Gastroesophageal sphincter (tissue), 4 donors: ENCODE measurements at regions not wholly inside any gene's neighbourhood (a gene's known extent, or its start where the extent isn't known, plus 50 kb on each side); places are given as distances from the start of the nearest gene placed in this dataset.
"Not testable (repeated sequence)": the region's sequence is repeated elsewhere in the genome, so short reads cannot be mapped to it uniquely, and the experiment has no call there.

ENCODE experiments used
- ATAC-seq: fragments of 150-250 bp; one replicate; pipeline ENCODE4 v1.9.1; 2016; ENCODE audit warnings: mild to moderate bottlenecking, moderate library complexity
- H3K27ac ChIP-seq, 4 donors: fragments of 200-600 bp; sonication (generic) in 3 of 4; 1 replicate in 3 of 4; 2 replicates in 1 of 4; pipeline ENCODE4 v1.5.1; 2016 to 2019
- H3K27me3 ChIP-seq: fragments of 200-600 bp; sonication (generic); one replicate; pipeline ENCODE4 v1.5.1; 2019
- H3K36me3 ChIP-seq, 2 donors: fragments of 200-600 bp; sonication (generic); one replicate each; pipeline ENCODE4 v1.5.1; 2019; ENCODE audit warnings: control low read depth in 1 of 2
- H3K4me1 ChIP-seq, 3 donors: fragments of 200-600 bp; sonication (generic); 1 replicate in 2 of 3; 2 replicates in 1 of 3; pipeline ENCODE4 v1.5.1; 2016 to 2019; ENCODE audit warnings: control low read depth in 2 of 3
- H3K4me3 ChIP-seq, 2 donors: fragments of 200-600 bp; sonication (generic); one replicate each; pipeline ENCODE4 v1.5.1; 2019; ENCODE audit warnings: mild to moderate bottlenecking in 1 of 2, moderate library complexity in 1 of 2
- H3K9me3 ChIP-seq, 3 donors: fragments of 200-600 bp; sonication (generic); one replicate each; pipeline ENCODE4 v1.5.1; 2017 to 2019; ENCODE audit warnings: control low read depth in 2 of 3
- EP300 ChIP-seq: sonication (generic); formaldehyde crosslinking; IDR thresholded peaks from one replicate; pipeline ENCODE4 v1.6.1; 2017; ENCODE audit warnings: antibody characterized with exemption, mild to moderate bottlenecking
- POLR2A ChIP-seq, 2 donors: fragments of 450-650 bp; IDR thresholded peaks; one replicate each; pipeline ENCODE4 v1.6.1; 2017; ENCODE audit warnings: antibody characterized with exemption in 2 of 2, mild to moderate bottlenecking in 2 of 2, moderate library complexity in 1 of 2
- POLR2AphosphoS5 ChIP-seq: sonication (generic); formaldehyde crosslinking; IDR thresholded peaks from one replicate; pipeline ENCODE4 v1.6.1; 2017; ENCODE audit warnings: antibody characterized with exemption
- WGBS, 2 donors: methylation state at CpG; one replicate each; pipeline ENCODE4 v1.1.5; 2018; ENCODE audit warnings: low coverage in 1 of 2; 5-methylcytosine and 5-hydroxymethylcytosine counted together
- TF ChIP-seq, protein P1 (sequence below), 4 experiments: fragments of 200-600 bp in 2 of 4; fragments of 450-650 bp in 2 of 4; sonication (generic) in 1 of 4; IDR thresholded peaks; one replicate each; pipeline ENCODE4 v1.5.1; 2017 to 2019; ENCODE audit warnings: antibody characterized with exemption in 4 of 4, mild to moderate bottlenecking in 2 of 4, moderate library complexity in 2 of 4

DNA sequence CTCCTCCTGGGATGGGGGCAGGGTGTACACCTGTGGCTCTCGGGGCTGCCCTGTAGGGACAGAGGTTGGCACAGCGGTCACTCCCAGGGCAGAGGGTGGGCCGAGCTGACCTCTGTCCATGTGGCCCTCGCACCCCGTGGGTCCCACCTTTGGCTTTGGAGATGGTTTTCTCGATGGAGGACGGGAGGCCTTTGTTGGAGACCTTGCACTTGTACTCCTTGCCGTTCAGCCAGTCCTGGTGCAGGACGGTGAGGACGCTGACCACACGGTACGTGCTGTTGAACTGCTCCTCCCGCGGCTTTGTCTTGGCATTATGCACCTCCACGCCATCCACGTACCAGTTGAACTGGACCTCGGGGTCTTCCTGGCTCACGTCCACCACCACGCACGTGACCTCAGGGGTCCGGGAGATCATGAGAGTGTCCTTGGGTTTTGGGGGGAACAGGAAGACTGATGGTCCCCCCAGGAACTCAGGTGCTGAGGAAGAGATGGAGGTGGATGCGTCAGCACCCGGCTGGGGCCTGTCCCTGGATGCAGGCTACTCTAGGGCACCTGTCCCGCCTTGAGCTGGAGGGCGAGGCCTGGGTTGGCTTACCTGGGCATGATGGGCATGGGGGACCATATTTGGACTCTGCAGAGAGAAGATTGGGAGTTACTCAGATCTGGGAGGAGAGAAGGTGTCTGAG, 98.5 kb downstream of the TMEM121 start:
- H3K27me3 ChIP-seq, H3K36me3 ChIP-seq, H3K9me3 ChIP-seq, ATAC-seq, H3K4me3 ChIP-seq, H3K27ac ChIP-seq: not testable (repeated sequence)
- WGBS, 2 donors, result 94% methylated on average over 13 of the region's 25 CpGs; no CpG with 5 or more reads in 1 of the 2 donors
- H3K4me1 ChIP-seq, result peaks cover 0 to 23% (median 0%) of the 10 kb centered on the region in 3 donors

DNA sequence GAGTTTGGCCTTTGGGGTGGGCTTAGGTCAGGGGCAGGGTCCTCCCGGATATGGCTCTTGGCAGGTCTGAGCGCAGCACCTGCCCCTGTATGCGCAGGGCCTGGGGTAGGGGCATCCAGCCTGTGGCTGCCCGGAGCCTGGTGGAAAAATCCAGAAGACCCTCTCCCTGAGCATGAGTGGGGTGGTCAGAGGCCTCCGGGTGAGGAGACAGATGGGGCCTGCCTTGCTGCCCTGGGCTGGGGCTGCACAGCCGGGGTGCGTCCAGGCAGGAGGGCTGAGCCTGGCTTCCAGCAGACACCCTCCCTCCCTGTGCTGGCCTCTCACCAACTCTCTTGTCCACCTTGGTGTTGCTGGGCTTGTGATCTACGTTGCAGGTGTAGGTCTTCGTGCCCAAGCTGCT, 99.1 kb downstream of the TMEM121 start:
- peaks cover 0 to 23% (median 0%) of the 10 kb centered on the region in 3 donors for H3K4me1 ChIP-seq
- not testable (repeated sequence) for H3K4me3 ChIP-seq, H3K9me3 ChIP-seq, H3K36me3 ChIP-seq, H3K27ac ChIP-seq, H3K27me3 ChIP-seq, ATAC-seq
- 93% methylated on average over 3 of the region's 9 CpGs; no CpG with 5 or more reads in 1 of the 2 donors for WGBS, 2 donors

DNA sequence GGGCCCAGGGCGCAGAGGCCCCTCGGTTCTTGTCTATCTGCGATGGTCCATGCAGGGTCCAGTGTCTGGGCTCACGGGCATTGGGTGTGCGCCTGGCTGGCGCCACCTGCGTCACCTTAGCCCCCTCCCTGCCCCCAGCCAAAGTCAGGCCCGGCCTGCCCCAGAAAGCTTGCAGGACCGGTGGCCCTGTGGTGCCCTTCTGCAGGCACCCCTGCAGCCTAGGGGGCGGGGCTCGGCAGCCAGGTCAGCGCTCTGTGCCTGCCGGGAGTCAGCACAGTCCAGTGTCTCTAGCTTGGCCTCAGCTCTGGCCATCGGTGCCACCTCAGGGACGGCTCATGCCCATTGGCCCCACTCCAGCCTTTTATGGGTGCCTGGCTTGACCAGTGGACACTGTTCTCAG, 99.7 kb downstream of the TMEM121 start:
- WGBS, 2 donors, result no CpG with 5 or more reads among the region's 15 CpGs

DNA sequence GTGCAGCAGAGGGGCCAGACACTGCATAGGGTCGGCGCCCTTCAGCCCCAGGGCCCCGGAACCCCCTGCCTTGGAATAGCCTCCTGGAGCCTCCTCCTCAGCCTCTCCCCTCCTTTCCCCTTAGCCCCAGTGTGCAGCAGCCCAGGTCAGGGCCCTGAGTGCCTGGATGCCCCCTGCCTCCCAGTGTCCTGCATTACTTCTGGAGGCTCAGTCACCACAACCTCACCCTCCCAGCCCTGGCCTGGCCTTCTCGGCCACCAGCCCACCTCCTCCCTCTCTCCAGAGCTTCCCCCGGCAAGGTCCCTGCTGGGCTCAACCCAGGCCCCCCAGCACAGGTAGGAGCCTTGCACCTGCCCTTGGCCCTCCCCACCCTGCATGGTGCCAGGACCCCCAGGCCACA, 100.3 kb downstream of the TMEM121 start:
- H3K9me3 ChIP-seq, ATAC-seq, H3K4me3 ChIP-seq, H3K27me3 ChIP-seq, H3K36me3 ChIP-seq, H3K27ac ChIP-seq: not testable (repeated sequence)
- H3K4me1 ChIP-seq, result peaks cover 0 to 12% (median 0%) of the 10 kb centered on the region in 3 donors
- WGBS, 2 donors, result no CpG with 5 or more reads among the region's 5 CpGs

More for the DNA sequence above, 99.7 kb downstream of the TMEM121 start:
- not testable (repeated sequence) for ATAC-seq, H3K27me3 ChIP-seq, H3K9me3 ChIP-seq, H3K4me3 ChIP-seq, H3K27ac ChIP-seq, H3K36me3 ChIP-seq
- peaks cover 0 to 16% (median 0%) of the 10 kb centered on the region in 3 donors for H3K4me1 ChIP-seq

DNA sequence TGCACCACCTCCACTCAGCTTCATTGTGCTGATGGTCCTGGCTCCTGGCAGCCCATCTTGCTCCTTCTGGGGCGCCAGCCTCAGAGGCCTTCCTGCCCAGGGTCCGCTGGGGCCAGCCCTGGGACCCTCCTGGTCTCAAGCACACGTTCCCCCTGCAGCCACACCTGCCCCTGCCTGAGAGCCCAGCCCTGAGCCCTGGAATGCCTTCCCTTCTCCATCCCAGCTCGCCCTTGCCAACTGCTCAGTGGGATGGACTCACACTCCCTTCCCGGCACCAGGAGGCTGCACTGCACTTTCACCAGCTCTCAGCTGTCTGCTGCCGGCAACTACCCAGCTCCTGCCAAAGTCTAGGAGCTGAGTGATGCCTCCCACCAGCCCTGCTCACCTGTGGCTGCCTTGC, 100.9 kb downstream of the TMEM121 start:
- not testable (repeated sequence) for ATAC-seq

DNA sequence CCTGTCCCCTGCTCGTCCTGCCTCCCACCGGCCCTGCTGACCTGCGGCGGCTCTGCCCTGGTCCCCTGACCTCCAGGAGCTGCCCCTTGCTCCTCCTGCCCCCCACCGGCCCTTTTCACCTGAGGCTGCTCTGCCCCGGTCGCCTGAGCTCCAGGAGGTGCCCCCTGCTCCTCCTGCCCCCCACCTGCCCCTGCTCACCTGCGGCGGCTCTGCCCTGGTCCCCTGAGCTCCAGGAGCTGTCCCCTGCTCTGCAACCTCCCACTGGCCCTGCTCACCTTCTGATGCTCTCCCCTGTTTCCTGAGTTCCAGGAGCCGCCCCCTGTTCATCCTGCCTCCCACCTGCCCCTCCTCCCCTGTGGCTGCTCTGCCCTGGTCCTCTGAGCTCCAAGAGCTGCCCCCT, 101.3 kb downstream of the TMEM121 start:
- peaks cover 0 to 3% (median 0%) of the 10 kb centered on the region in 3 donors for H3K4me1 ChIP-seq
- H3K27me3 ChIP-seq, result peaks cover 5% of the 10 kb centered on the region
- H3K36me3 ChIP-seq, result no peaks in the 10 kb centered on the region
- H3K27ac ChIP-seq, result no peak overlapping the region
- no peak for ATAC-seq
- H3K4me3 ChIP-seq, result no peak overlapping the region
- H3K9me3 ChIP-seq, result peaks cover 0 to 20% (median 0%) of the 10 kb centered on the region in 3 donors
- TF ChIP-seq, protein P1, sequence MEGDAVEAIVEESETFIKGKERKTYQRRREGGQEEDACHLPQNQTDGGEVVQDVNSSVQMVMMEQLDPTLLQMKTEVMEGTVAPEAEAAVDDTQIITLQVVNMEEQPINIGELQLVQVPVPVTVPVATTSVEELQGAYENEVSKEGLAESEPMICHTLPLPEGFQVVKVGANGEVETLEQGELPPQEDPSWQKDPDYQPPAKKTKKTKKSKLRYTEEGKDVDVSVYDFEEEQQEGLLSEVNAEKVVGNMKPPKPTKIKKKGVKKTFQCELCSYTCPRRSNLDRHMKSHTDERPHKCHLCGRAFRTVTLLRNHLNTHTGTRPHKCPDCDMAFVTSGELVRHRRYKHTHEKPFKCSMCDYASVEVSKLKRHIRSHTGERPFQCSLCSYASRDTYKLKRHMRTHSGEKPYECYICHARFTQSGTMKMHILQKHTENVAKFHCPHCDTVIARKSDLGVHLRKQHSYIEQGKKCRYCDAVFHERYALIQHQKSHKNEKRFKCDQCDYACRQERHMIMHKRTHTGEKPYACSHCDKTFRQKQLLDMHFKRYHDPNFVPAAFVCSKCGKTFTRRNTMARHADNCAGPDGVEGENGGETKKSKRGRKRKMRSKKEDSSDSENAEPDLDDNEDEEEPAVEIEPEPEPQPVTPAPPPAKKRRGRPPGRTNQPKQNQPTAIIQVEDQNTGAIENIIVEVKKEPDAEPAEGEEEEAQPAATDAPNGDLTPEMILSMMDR (IDR thresholded peaks at IDR 0.05), result no peak
- TF ChIP-seq POLR2A (IDR thresholded peaks at IDR 0.05), result no peak
- no peak for TF ChIP-seq EP300
- TF ChIP-seq POLR2AphosphoS5, result no peak
- WGBS, 2 donors, result 60 to 90% methylated on average over 1 to 3 of the region's 10 CpGs

More for the DNA sequence above, 100.9 kb downstream of the TMEM121 start:
- not testable (repeated sequence) for H3K36me3 ChIP-seq, H3K27me3 ChIP-seq, H3K27ac ChIP-seq, H3K4me3 ChIP-seq, H3K4me1 ChIP-seq
- WGBS, 2 donors, result no CpG with 5 or more reads among the region's 6 CpGs
- H3K9me3 ChIP-seq, result peaks cover 0 to 16% (median 0%) of the 10 kb centered on the region in 3 donors

DNA sequence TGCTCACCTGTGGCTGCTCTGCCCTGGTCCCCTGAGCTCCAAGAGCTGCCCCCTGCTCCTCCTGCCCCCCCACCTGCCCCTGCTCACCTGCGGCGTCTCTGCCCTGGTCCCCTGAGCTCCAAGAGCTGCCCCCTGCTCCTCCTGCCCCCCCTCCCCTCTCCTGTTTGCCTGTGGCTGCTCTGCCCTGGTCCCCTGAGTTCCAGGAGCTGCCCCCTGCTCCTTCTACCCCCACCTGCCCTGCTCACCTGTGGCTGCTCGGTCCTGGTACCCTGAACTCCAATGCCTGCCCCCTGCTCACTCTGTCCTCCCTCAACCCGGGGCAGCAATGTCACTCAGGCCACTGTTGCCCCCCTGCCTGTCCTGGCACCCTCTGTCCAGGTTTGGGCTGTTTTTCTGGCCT, 101.7 kb downstream of the TMEM121 start:
- 74% methylated on average over 4 of the region's 4 CpGs; no CpG with 5 or more reads in 1 of the 2 donors for WGBS, 2 donors

DNA sequence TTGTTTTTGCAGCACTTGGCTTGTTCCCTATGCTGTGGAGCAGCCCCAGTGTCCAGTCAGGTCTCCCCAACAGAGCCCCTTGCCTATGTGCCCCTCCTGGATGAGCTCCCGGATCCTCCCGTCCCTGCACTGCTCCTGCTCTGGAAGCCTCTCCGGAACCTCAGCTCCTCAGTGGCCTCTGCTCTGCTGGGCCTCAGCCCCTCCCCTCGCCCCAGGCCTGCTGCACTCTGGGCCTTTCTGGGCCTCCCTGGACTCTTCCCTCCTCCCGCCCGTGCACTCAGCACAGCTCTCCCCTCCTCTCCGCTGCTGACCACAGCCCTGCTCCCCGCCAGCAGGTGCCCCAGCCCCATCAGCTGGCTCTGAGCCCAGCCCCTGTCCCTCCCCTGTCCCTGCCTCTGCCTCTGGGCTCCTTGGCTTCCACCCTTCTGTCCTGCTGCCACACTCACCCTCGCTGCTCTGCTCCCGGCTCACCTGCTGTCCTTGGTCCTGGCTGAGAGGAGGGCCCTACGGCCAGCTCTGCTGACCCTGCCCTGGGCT, 102.2 kb downstream of the TMEM121 start:
- not testable (repeated sequence) for H3K4me1 ChIP-seq, H3K27me3 ChIP-seq, H3K4me3 ChIP-seq, ATAC-seq, H3K27ac ChIP-seq, H3K36me3 ChIP-seq
- WGBS, 2 donors, result 40 to 48% methylated on average over 1 to 3 of the region's 11 CpGs
- peaks cover 0 to 23% (median 0%) of the 10 kb centered on the region in 3 donors for H3K9me3 ChIP-seq

More for the DNA sequence above, 101.7 kb downstream of the TMEM121 start:
- not testable (repeated sequence) for H3K36me3 ChIP-seq, H3K4me1 ChIP-seq, ATAC-seq, H3K27me3 ChIP-seq, H3K4me3 ChIP-seq, H3K27ac ChIP-seq
- H3K9me3 ChIP-seq, result peaks cover 0 to 23% (median 0%) of the 10 kb centered on the region in 3 donors

DNA sequence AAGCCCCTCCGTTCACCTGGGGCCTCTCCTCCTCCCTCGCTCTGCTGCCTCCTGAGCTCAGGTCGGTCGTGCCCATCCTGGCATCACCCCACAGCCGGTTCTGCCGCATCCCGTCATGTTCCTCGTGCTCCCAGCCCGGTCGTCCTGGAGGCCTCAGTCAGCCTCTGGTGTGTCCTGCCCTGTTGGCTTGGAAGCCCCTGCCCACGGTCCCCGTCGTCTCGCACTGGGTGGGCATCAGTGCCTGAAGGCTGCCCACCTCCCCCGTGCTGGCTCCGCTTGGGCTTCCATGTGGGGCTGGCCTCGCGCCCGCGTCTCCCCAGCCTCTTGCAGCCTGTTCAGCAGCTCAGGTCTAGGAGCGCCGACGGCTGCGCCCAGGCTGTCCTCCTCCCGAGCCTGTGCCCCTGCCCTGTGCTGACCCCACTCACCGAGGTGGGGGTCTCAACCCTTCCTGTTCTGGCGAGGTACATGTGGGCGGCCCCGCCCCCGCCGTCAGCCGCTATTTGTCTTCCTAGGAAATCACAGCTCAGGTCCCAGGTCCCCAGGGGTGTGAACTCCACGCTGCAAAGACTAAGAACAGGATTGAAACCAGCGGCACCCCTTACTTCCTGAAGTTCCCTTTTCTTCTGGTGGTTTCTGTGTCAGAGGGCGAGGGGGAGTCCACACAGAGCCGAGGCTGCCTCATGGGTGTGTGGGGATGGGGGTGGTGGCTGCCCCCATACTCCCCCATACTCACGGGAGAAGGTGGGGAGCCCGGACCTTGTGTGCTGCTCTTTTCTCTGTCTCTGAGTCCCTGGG, 102.9 kb downstream of the TMEM121 start:
- 97 to 100% methylated on average over 1 to 5 of the region's 38 CpGs for WGBS, 2 donors
- H3K4me1 ChIP-seq, H3K36me3 ChIP-seq, H3K27me3 ChIP-seq, ATAC-seq, H3K27ac ChIP-seq, H3K4me3 ChIP-seq: not testable (repeated sequence)
- peaks cover 0 to 23% (median 0%) of the 10 kb centered on the region in 3 donors for H3K9me3 ChIP-seq
